Heart right ventricle (tissue), 16 donors: ENCODE measurements at regions not wholly inside any gene's neighbourhood (a gene's known extent, or its start where the extent isn't known, plus 50 kb on each side); places are given as distances from the start of the nearest gene placed in this dataset.

ENCODE experiments used
- ATAC-seq, 8 donors: fragments of 200-7000 bp; cut with Tn5 transposase; one replicate each; pipeline ENCODE4 v1.9.1; 2020; ENCODE audit warnings: mild to moderate bottlenecking in 8 of 8, moderate library complexity in 8 of 8, moderate number of reproducible peaks in 1 of 8
- DNase-seq, 2 donors: peaks; one replicate each; pipeline ENCODE4 v3.0.0-alpha.2; 2020
- H3K27ac ChIP-seq, 10 donors: fragments of 200-600 bp; sonication (generic) in 2 of 10; one replicate each; pipeline versions ENCODE4 v1.5.0 to v1.8.0; 2020 to 2022; ENCODE audit warnings: mild to moderate bottlenecking in 3 of 10
- H3K27me3 ChIP-seq, 7 donors: fragments of 200-600 bp; one replicate each; pipeline ENCODE4 v1.8.0; 2021 to 2022; ENCODE audit warnings: mild to moderate bottlenecking in 2 of 7
- H3K36me3 ChIP-seq, 9 donors: fragments of 200-600 bp; sonication (generic) in 1 of 9; one replicate each; pipeline versions ENCODE4 v1.5.0 to v1.8.0; 2020 to 2022; ENCODE audit warnings: mild to moderate bottlenecking in 2 of 9
- H3K4me1 ChIP-seq, 9 donors: fragments of 200-600 bp; sonication (generic) in 1 of 9; one replicate each; pipeline versions ENCODE4 v1.5.0 to v1.8.0; 2020 to 2022; ENCODE audit warnings: mild to moderate bottlenecking in 4 of 9
- H3K4me3 ChIP-seq, 10 donors: fragments of 200-600 bp; sonication (generic) in 2 of 10; one replicate each; pipeline versions ENCODE4 v1.5.0 to v1.8.0; 2020 to 2022; ENCODE audit warnings: mild to moderate bottlenecking in 7 of 10, moderate library complexity in 2 of 10
- H3K9me3 ChIP-seq, 11 donors: fragments of 200-600 bp in 10 of 11; sonication (generic) in 2 of 11; one replicate each; pipeline versions ENCODE4 v1.5.0 to v1.8.0; 2013 to 2022; ENCODE audit warnings: mild to moderate bottlenecking in 2 of 11, control low read depth in 1 of 11, moderate library complexity in 1 of 11
- CTCF ChIP-seq, 9 donors: fragments of 200-600 bp; sonication (generic) in 2 of 9; IDR thresholded peaks; one replicate each; pipeline versions ENCODE4 v1.5.0 to v1.8.0; 2021 to 2022; ENCODE audit warnings: antibody characterized with exemption in 9 of 9, mild to moderate bottlenecking in 5 of 9, moderate library complexity in 1 of 9
- WGBS, 2 donors: extraction: QIAGEN DNeasy Blood & Tissue Kit; methylation state at CpG; one replicate each; pipeline ENCODE4 v1.1.7; 2013; ENCODE audit warnings: inconsistent platforms in 1 of 2; 5-methylcytosine and 5-hydroxymethylcytosine counted together
- intact Hi-C, 10 donors: fragments of 100-400 bp; cut with DNase I; formaldehyde crosslinking; loops; one replicate each; pipeline versions ENCODE4 v1.11.1 to v1.14.2; 2022
- donor health status: Arrhythmogenic right ventricular cardiomyopathy.
- donor health status: ischemic (EF 13 %, LVEDD 7.1; RV severe dilation, severe dysfunction).
- donor health status: healthy with polysubstance abuse.
- donor health status: DM: no; HTN: yes; CAD: no.
- donor health status: DM: no; HTN: no; CAD: no.
- donor health status: ischemic (EF 25% LVEDD 6.9; RV normal size, moderate dysfunction).
- donor health status: ischemic (EF 25% LVEDD 5.7; RV mildly dilated, moderate dysfunction).
- donor health status: healthy.
- donor health status: DM: yes; HTN: yes; CAD: no.
- donor health status: Ischemic cardiomyopathy.
- donor health status: ischemic (EF 35%, LVEDD 5.7; RV mildly dilated, moderate dysfunction).
- donor health status: nonischemic (EF 11% LVEDD 7.7; RV severe dilation, severe dysfunction).
- donor health status: DM: yes; HTN: yes; CAD: no.
- donor health status: PGD.
- donor health status: ischemic (EF 29% LVEDD 5.4; RV normal size, mild dysfunction).
- donor health status: nonischemic (EF 23%, LVEDD 6.1; RV moderate dilation, normal function).

GRCh38 chr4:130603043-130603442 is 1507.1 kb downstream of the C4orf33 start:
- H3K36me3 ChIP-seq, result no peaks in the 10 kb centered on the region

GRCh38 chr4:130608121-130608520 is 1512.2 kb downstream of the C4orf33 start:
- H3K4me1 ChIP-seq, result no peaks in the 10 kb centered on the region
- no peak overlapping the region for H3K27ac ChIP-seq
- no peak for TF ChIP-seq CTCF (IDR thresholded peaks at IDR 0.05)
- no peaks in the 10 kb centered on the region for H3K9me3 ChIP-seq
- no peak overlapping the region for H3K4me3 ChIP-seq
- DNase-seq (no peak), ATAC-seq (no peak)
- 87 to 94% methylated on average over 3 of the region's 3 CpGs for WGBS, 2 donors
- intact Hi-C loops, result no loop called here
- H3K36me3 ChIP-seq, result no peaks in the 10 kb centered on the region
- no peaks in the 10 kb centered on the region for H3K27me3 ChIP-seq

More at GRCh38 chr4:130603043-130603442, 1507.1 kb downstream of the C4orf33 start:
- Histone ChIP-seq H3K4me3 (no peak overlapping the region), H3K27me3 (no peaks in the 10 kb centered on the region), H3K9me3 (peaks cover 0 to under 1% (median 0%) of the 10 kb centered on the region in 11 donors), H3K27ac (no peak overlapping the region), H3K4me1 (no peaks in the 10 kb centered on the region)
- no peak for TF ChIP-seq CTCF (IDR thresholded peaks at IDR 0.05)
- ATAC-seq, result no peak
- WGBS, 2 donors, result 82 to 83% methylated on average over 3 of the region's 3 CpGs
- DNase-seq, result no peak
- intact Hi-C loops, result no loop called here

GRCh38 chr4:130628531-130628930 is 1532.6 kb downstream of the C4orf33 start:
- H3K9me3 ChIP-seq, result peaks cover 0 to 9% (median 0%) of the 10 kb centered on the region in 11 donors
- no peak overlapping the region for H3K4me3 ChIP-seq
- H3K4me1 ChIP-seq, result no peaks in the 10 kb centered on the region
- H3K27me3 ChIP-seq, result no peaks in the 10 kb centered on the region
- no peak for DNase-seq
- 80 to 83% methylated on average over 2 of the region's 2 CpGs for WGBS, 2 donors
- no peaks in the 10 kb centered on the region for H3K36me3 ChIP-seq
- intact Hi-C loops, result no loop called here
- ATAC-seq, result no peak
- TF ChIP-seq CTCF (IDR thresholded peaks at IDR 0.05), result no peak
- H3K27ac ChIP-seq, result no peak overlapping the region

- H3K4me3 ChIP-seq, result no peak overlapping the region
- WGBS, 2 donors, result 79 to 80% methylated on average over 13 of the region's 13 CpGs
- H3K4me1 ChIP-seq, result no peaks in the 10 kb centered on the region
- ATAC-seq, result no peak
- intact Hi-C loops, result no loop called here
- H3K9me3 ChIP-seq, result peaks cover 0 to 15% (median 0%) of the 10 kb centered on the region in 11 donors
- no peaks in the 10 kb centered on the region for H3K36me3 ChIP-seq
- no peak for DNase-seq
- TF ChIP-seq CTCF (IDR thresholded peaks at IDR 0.05), result no peak
- no peaks in the 10 kb centered on the region for H3K27me3 ChIP-seq
- no peak overlapping the region for H3K27ac ChIP-seq
Measured at GRCh38 chr4:130632731-130633604, 1537.0 kb downstream of the C4orf33 start.
